Uterus (tissue), 3 donors: ENCODE measurements at regions not wholly inside any gene's neighbourhood (a gene's known extent, or its start where the extent isn't known, plus 50 kb on each side); places are given as distances from the start of the nearest gene placed in this dataset.
A peak's percentile ranks its signal among the peaks of the same experiment; 100 is the strongest.
"Not testable (repeated sequence)": the region's sequence is repeated elsewhere in the genome, so short reads cannot be mapped to it uniquely, and the experiment has no call there.

ENCODE experiments used
- DNase-seq, 2 donors: peaks; one replicate each; pipeline ENCODE4 v3.0.0-alpha.2; 2019 to 2020
- H3K27ac ChIP-seq, 2 donors: fragments of 200-600 bp; sonication (generic); 1 replicate in 1 of 2; 2 replicates in 1 of 2; pipeline ENCODE4 v1.5.1; 2016 to 2018
- H3K27me3 ChIP-seq, 2 donors: fragments of 200-600 bp; sonication (generic); one replicate each; pipeline ENCODE4 v1.5.1; 2018 to 2019; ENCODE audit warnings: control low read depth in 1 of 2
- H3K36me3 ChIP-seq, 2 donors: fragments of 200-600 bp; sonication (generic); one replicate each; pipeline ENCODE4 v1.5.1; 2019; ENCODE audit warnings: control low read depth in 1 of 2
- H3K4me1 ChIP-seq, 2 donors: fragments of 200-600 bp; sonication (generic); one replicate each; pipeline ENCODE4 v1.5.1; 2018 to 2019; ENCODE audit warnings: control low read depth in 1 of 2
- H3K4me3 ChIP-seq, 2 donors: fragments of 200-600 bp; sonication (generic); 1 replicate in 1 of 2; 2 replicates in 1 of 2; pipeline ENCODE4 v1.5.1; 2018 to 2019; ENCODE audit warnings: mild to moderate bottlenecking in 1 of 2
- H3K9me3 ChIP-seq, 2 donors: fragments of 200-600 bp; sonication (generic); one replicate each; pipeline ENCODE4 v1.5.1; 2019; ENCODE audit warnings: control low read depth in 1 of 2
- CTCF ChIP-seq, 4 experiments: fragments of 200-600 bp in 2 of 4; fragments of 450-650 bp in 2 of 4; sonication (generic) in 2 of 4; IDR thresholded peaks; one replicate each; pipeline ENCODE4 v1.5.1; 2016 to 2019; ENCODE audit warnings: antibody characterized with exemption in 4 of 4, mild to moderate bottlenecking in 2 of 4, moderate library complexity in 1 of 4
- POLR2A ChIP-seq, 2 donors: fragments of 450-650 bp; IDR thresholded peaks; one replicate each; pipeline ENCODE4 v1.6.1; 2016; ENCODE audit warnings: antibody characterized with exemption in 2 of 2, mild to moderate bottlenecking in 1 of 2, moderate library complexity in 1 of 2
- intact Hi-C: fragments of 100-400 bp; cut with DNase I; formaldehyde crosslinking; loops from one replicate; pipeline ENCODE4 v1.15.1; 2023; ENCODE audit warnings: low total_unique reads
- donor health status: DM: yes; HTN: yes; CAD: no.

GRCh38 chr21:16216288-16216962 is 486.6 kb downstream of the USP25 start:
- Histone ChIP-seq H3K27me3 (no peaks in the 10 kb centered on the region), H3K27ac (peak overlapping the region; percentile 61 to 78), H3K4me1 (peaks cover 0 to 9% of the 10 kb centered on the region in 2 donors), H3K4me3 (no peak overlapping the region), H3K36me3 (no peaks in the 10 kb centered on the region), H3K9me3 (no peaks in the 10 kb centered on the region)
- TF ChIP-seq POLR2A (IDR thresholded peaks at IDR 0.05) = no peak
- TF ChIP-seq CTCF (IDR thresholded peaks at IDR 0.05) = no peak
- intact Hi-C loops = no loop called here
- no peak for DNase-seq

- Histone ChIP-seq H3K4me3 (no peak overlapping the region), H3K4me1 (peaks cover 0 to 6% of the 10 kb centered on the region in 2 donors), H3K27ac (no peak overlapping the region), H3K27me3 (no peaks in the 10 kb centered on the region), H3K9me3 (no peaks in the 10 kb centered on the region), H3K36me3 (no peaks in the 10 kb centered on the region)
- intact Hi-C loops = no loop called here
- TF ChIP-seq POLR2A (IDR thresholded peaks at IDR 0.05) (no peak), CTCF (IDR thresholded peaks at IDR 0.05) (no peak)
- no peak for DNase-seq
Observed at GRCh38 chr21:16218682-16219343, 489.0 kb downstream of the USP25 start.

- H3K36me3 ChIP-seq, H3K4me1 ChIP-seq, DNase-seq, H3K4me3 ChIP-seq, intact Hi-C loops, H3K27me3 ChIP-seq, H3K9me3 ChIP-seq: not testable (repeated sequence)
- peak overlapping the region in 1 of 2 donors; percentile 2 for H3K27ac ChIP-seq
Observed at GRCh38 chr21:16224756-16225155, 495.0 kb downstream of the USP25 start.

- H3K4me3 ChIP-seq = no peak overlapping the region
- H3K36me3 ChIP-seq = no peaks in the 10 kb centered on the region
- intact Hi-C loops = no loop called here
- no peaks in the 10 kb centered on the region for H3K9me3 ChIP-seq
- DNase-seq = no peak
- no peak for TF ChIP-seq POLR2A (IDR thresholded peaks at IDR 0.05)
- no peak for TF ChIP-seq CTCF (IDR thresholded peaks at IDR 0.05)
- peaks cover 0 to 7% of the 10 kb centered on the region in 2 donors for H3K4me1 ChIP-seq
- H3K27ac ChIP-seq = peak overlapping the region in 1 of 2 donors; percentile 20
- H3K27me3 ChIP-seq = no peaks in the 10 kb centered on the region
Observed at GRCh38 chr21:16239659-16240265, 510.0 kb downstream of the USP25 start.

- no peaks in the 10 kb centered on the region for H3K36me3 ChIP-seq
- TF ChIP-seq POLR2A (IDR thresholded peaks at IDR 0.05) (no peak), CTCF (IDR thresholded peaks at IDR 0.05) (no peak)
- no peak for DNase-seq
- peaks cover 0 to 7% of the 10 kb centered on the region in 2 donors for H3K4me1 ChIP-seq
- no peaks in the 10 kb centered on the region for H3K27me3 ChIP-seq
- H3K4me3 ChIP-seq = no peak overlapping the region
- intact Hi-C loops = no loop called here
- H3K27ac ChIP-seq = peak overlapping the region; percentile 39 to 61
- no peaks in the 10 kb centered on the region for H3K9me3 ChIP-seq
Observed at GRCh38 chr21:16241016-16241415, 511.2 kb downstream of the USP25 start.
